ENCODE measurements at regions not wholly inside any gene's neighbourhood (a gene's known extent, or its start where the extent isn't known, plus 50 kb on each side); places are given as distances from the start of the nearest gene placed in this dataset.
A peak's percentile ranks its signal among the peaks of the same experiment; 100 is the strongest.
"Not testable (repeated sequence)": the region's sequence is repeated elsewhere in the genome, so short reads cannot be mapped to it uniquely, and the experiment has no call there.

DNA sequence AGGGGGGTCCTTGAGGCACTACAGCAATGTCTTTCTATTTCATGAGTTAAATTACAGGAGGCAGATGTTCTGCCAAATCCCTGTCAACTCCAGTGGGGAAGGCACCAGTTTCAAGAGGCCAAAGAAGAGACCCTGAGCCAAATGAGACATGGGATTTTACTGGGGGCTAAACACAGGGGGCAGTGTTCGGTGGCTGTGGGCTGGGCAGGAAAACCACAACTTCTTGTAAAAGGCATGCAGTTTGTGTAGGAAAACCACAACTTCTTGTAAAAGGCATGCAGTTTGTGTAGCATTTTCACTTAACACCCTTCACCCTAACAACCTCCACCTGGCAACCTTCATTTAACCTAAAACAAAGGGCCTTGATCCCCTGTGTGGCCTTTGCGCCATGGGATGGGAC is 61.0 kb downstream of the POLR2M start:
- DNase-seq = no peak

- no peak for DNase-seq
These were observed 62.8 kb downstream of the POLR2M start for GRCh38 chr15:57769266-57769665.

DNA sequence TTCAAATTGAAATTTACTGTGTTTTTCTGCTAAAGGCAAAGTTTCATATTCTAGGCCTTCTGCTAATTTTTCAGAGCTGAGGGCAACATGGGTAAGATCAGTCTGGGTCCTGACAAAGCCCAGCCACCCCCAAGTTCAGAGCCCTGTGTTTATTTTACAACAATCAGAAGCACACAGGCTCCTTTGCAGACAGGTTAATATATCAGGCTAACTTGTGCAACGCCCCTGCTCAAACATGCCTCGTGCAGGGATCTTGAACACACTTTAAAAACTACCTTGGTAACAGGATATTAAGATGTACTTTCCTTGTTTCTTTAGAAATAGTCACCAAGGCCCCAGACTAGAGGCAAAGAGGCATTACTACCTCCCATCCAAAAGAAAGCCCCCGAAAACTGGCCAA is 64.0 kb downstream of the POLR2M start:
- DNase-seq = no peak

DNA sequence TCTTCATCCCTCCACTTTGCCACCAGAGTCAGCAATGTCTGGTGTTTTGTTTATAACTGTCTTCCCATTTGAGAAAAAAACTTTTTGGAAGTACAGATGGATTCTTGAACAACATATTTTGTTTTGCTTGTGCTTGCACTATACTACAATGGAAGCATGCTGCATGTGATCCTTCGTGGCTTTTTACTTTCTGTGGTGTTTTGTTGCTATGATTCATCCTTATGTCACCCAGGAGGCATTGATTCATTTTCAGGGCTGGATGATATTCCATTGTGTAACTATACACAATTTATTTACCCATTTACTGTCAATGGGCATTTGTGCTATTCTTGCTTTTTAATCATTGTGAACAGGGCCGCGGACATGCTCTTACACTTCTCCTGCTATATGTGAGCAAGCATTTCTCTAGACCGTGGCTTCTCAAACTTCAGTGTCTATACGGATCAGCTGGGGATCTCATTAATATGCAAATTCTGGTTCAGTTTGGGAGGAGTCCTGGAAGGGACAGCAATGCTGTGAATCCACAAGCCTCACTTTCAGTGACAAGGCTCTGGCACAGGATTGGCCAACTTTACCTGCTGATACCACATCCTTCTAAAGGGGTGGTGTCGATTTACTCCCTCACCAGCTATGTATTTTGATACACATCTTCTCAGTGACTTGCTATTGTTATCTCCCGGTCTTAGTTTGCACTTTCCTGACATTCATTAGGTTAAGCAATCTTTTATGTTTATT is 65.9 kb downstream of the POLR2M start:
- no peak for DNase-seq

GRCh38 chr15:57773051-57773450 is 66.5 kb downstream of the POLR2M start:
- no peak for DNase-seq

DNA sequence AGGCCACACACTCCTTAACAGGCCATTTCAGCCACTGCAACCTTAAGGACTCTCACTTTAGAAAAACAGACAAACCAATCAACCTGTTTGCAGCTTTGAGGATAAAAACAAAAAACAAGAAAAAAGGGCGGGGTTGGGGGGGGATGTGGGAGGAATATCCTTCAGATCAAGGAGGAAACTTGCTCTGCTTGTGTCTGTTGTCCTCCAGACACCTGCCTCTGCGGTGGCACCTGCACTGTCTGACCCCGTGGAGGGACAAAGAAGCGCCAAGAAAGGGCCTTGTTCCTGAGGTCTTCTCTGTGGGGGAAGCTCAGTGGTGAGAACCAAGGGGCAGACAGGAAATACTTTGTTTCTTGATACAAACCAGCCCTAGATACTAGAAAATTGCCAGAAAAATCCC is 70.5 kb downstream of the POLR2M start:
- no peak for DNase-seq

GRCh38 chr15:57780471-57780870 is 74.0 kb downstream of the POLR2M start:
- DNase-seq = no peak

- no peak for DNase-seq
These were observed 76.2 kb downstream of the POLR2M start for GRCh38 chr15:57782731-57783130.

GRCh38 chr15:57784081-57784511 is 77.6 kb downstream of the POLR2M start:
- DNase-seq = peak in 1 of 56 donors; percentile 3

- DNase-seq = no peak
These were observed 78.5 kb downstream of the POLR2M start for GRCh38 chr15:57785039-57785438.

DNA sequence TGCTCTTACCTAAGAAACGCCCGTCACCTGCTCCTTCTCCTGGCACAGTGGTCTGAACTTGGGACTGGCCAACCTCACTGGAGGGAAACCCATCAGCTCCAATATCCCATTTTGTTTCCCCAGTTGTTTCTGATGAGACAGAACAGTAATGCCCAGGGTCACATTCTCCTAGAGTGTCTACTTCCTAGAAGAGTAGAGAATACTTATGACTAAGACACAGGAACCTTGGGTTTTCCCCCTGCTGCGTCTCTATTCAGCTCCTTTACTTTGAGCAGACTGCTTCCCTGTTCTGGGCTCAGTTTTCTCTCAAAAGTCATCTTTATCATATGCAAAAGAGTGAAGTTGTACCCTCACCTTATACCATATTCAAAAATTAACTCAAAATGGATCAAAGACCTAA is 79.4 kb downstream of the POLR2M start:
- DNase-seq = no peak

GRCh38 chr15:57789225-57789624 is 82.7 kb downstream of the POLR2M start:
- DNase-seq = no peak

DNA sequence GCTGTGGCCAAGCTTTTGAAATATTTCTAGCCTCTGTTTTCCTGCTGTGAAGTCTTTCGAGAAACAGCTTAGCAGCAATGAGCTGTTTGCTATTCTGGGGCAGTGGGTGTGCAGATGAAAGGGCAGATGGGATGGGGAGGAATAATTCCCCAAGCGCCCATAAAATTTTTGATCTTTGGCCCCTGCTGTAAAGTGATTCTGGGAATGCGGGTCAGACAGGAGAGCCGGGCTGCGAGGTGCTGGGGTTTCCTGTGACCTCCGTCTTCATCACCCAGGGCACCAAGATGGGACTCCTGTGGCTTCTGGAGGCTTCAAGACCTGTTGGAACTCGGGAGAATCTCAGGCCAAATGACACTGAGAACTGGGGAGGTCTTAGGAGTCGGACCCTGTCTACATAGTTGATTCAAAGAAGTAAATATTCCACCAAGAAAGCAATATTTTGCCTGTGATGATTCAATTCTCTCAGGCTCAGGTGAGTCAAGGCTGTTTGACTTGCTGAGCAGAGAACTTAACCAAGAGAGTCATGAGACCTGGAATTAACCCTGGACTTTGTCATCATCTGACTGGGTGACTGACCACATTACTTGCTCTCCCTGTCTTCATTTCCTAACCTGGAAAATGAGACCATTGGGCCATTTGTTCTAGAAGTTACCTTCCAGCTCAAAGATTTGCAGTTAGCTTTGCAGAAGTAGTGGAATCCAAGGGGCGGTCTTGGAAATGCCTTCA is 86.4 kb downstream of the POLR2M start:
- DNase-seq = no peak

DNA sequence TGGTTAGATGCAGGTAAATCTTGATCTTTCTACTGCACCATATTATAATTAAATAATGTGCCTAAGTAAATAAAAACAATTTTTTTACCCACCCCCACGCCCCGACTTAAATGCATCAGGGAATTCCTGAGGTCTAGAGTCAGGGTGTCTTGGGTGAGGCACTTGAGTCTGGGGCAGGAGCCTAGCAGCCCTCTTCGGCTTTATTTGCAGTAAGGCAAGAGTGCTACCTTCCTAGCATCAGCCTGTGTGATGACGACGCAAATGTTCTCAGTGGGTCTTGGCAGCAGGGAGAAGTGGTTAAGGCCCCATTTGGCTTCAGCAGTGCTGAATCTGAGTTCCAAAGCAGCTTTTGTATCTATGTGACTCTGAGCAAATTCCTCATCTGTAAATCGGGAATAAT is 88.7 kb downstream of the POLR2M start:
- DNase-seq = no peak

GRCh38 chr15:57796146-57796545 is 89.6 kb downstream of the POLR2M start:
- DNase-seq = no peak

DNA sequence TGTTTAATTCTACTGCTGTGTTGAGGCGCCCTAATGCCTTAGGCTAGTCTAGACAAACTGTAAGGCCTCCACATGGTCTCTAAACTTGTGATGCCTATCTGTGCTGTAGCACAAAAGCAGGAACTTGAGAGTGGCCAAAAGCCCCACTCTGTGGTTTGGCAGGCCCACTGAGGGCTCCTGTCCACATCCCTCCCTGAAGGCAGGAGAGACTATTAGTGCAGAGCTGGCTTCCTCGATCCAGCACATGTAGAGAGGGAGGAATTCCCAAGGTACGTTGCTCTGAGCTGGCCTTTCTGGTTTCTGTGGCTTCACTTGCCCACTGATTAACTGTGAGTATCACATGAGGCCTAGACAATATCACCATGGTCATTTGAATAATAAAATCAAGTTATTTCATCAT is 90.6 kb downstream of the POLR2M start:
- DNase-seq = no peak

DNA sequence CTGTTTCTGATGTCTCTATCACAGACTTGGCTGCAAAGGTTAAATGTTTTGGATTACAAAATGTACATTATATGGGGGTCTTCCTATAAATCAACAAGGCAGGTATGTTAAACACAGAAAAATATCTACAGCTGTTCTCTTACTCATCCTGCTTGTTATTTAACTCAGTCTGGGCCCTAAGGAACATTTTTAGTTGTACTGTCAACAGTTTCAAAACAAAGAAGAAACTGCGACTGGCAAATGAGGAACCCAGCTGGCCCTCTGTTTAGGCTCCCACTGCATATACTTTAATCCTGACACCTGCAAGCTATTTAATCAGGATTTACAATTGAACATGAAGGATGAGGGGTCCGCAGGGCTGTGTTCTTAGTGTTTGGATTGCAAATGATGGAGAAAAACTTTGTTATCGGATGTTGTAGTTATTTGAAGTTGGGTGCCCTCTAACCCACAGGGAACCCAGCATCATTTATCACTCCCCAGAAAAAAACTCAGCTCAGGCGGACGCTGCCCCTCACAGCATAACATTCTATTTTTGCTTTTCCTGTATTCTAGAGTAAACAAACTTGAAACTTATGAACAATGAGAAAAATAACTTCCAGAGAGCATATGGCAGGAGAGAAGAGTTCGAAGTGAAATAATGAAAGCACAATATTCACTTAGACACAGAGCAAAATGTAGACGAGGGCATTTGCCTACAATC is 91.2 kb downstream of the POLR2M start:
- no peak for DNase-seq

DNA sequence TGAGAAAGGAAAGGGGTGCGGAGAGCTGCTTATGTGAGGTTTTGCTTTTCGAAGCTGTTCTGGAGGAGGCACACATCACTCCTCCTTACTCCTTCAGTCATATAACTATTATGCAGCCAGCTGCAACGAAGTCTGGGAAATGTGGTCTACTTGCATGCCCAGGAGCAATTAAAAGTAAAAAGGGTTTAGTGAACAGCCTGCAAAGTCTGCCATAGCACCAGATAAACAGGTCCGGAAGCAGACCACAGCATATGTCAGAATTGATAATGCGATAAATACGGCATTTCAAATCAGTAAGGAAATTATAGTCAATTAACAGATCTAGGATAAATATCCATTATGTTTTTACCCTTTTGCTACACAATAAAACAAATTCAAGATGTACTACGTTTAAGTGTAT is 99.5 kb downstream of the POLR2M start:
- no peak for DNase-seq

DNA sequence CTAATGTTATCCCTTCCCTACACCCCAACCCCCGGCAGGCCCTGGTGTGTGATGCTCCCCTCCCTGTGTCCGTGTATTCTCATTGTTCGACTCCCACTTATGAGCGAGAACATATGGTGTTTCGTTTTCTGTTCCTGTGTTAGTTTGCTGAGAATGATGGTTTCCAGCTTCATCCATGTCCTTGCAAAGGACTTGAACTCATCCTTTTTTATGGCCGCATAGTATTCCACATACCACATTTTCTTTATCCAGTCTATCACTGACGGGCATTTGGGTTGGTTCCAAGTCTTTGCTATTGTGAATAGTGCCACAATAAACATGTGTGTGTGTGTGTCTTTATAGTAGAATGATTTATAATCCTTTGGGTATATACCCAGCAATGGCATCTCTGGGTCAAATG is 102.8 kb downstream of the POLR2M start:
- not testable (repeated sequence) for DNase-seq

DNA sequence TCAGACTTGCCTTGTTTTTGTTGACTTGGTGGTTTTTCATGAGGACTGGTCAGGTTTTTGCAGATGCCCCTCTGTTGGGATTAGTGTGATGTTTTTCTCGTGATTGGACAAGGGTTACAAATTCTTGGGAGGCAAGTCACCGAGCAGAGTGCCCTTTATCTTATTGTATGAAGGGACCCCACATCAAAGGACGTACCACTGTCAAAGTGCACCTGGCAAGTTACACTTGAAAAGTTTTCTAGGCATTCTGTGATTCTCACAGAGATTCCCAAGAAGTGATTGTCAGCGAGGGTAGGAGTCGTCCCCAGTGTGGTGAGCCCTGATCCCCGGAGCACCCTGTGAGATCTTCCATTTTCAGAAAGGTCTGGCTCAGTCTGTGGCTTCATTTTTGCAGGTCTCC is 110.1 kb downstream of the POLR2M start:
- DNase-seq = no peak

DNA sequence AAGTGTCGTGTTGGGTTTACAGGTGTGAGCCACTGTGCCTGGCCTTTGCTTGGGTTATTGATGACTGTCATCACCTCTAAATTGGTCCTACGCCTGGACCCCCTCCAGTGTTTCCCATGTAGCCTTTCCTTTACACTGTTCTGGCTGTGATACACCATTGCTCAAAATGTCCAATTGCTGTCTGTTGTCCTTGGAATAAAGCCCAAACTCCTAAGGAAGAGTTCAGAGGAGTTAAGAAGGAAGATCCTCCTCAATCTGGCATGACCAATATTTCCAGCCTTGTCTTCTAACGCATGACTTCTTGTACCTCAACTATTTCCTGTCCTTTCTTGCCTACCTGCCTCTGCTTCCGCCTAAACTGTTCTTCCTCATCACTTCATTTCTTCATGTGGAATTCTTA is 113.1 kb downstream of the POLR2M start:
- DNase-seq = no peak

GRCh38 chr15:57820119-57820518 is 113.6 kb downstream of the POLR2M start:
- no peak for DNase-seq

GRCh38 chr15:57821826-57822225 is 115.3 kb downstream of the POLR2M start:
- DNase-seq = peak in 22 of 56 donors; percentile 1 to 68 (median 10)
